ENCODE measurements at regions not wholly inside any gene's neighbourhood (a gene's known extent, or its start where the extent isn't known, plus 50 kb on each side); places are given as distances from the start of the nearest gene placed in this dataset.
"Not testable (repeated sequence)": the region's sequence is repeated elsewhere in the genome, so short reads cannot be mapped to it uniquely, and the experiment has no call there.

GRCh38 chr20:23299673-23300050 is 50.9 kb upstream of the NXT1 start:
- no peak for DNase-seq (ENCODE audit: extremely low read depth in 1 of 2, low read depth in 1 of 2)

- DNase-seq (ENCODE audit: extremely low read depth in 1 of 2, low read depth in 1 of 2) = no peak
Measured at GRCh38 chr20:23298926-23299672, 51.5 kb upstream of the NXT1 start.

GRCh38 chr20:23298155-23298554 is 52.4 kb upstream of the NXT1 start:
- DNase-seq (ENCODE audit: extremely low read depth in 1 of 2, low read depth in 1 of 2) = no peak

GRCh38 chr20:23296841-23297701 is 53.5 kb upstream of the NXT1 start:
- no peak for DNase-seq (ENCODE audit: extremely low read depth in 1 of 2, low read depth in 1 of 2)

- no peak for DNase-seq (ENCODE audit: extremely low read depth in 1 of 2, low read depth in 1 of 2)
Measured at GRCh38 chr20:23295934-23296333, 54.7 kb upstream of the NXT1 start.

GRCh38 chr20:23294671-23295070 is 55.9 kb upstream of the NXT1 start:
- no peak for DNase-seq (ENCODE audit: extremely low read depth in 1 of 2, low read depth in 1 of 2)

- no peak for DNase-seq (ENCODE audit: extremely low read depth in 1 of 2, low read depth in 1 of 2)
Measured at GRCh38 chr20:23294166-23294565, 56.4 kb upstream of the NXT1 start.

GRCh38 chr20:23293689-23294088 is 56.9 kb upstream of the NXT1 start:
- DNase-seq (ENCODE audit: extremely low read depth in 1 of 2, low read depth in 1 of 2) = no peak

GRCh38 chr20:23292311-23292710 is 58.3 kb upstream of the NXT1 start:
- DNase-seq (ENCODE audit: extremely low read depth in 1 of 2, low read depth in 1 of 2) = not testable (repeated sequence)

GRCh38 chr20:23291575-23292240 is 58.9 kb upstream of the NXT1 start:
- DNase-seq (ENCODE audit: extremely low read depth in 1 of 2, low read depth in 1 of 2) = no peak

GRCh38 chr20:23290761-23291574 is 59.6 kb upstream of the NXT1 start:
- DNase-seq (ENCODE audit: extremely low read depth in 1 of 2, low read depth in 1 of 2) = no peak

- DNase-seq (ENCODE audit: extremely low read depth in 1 of 2, low read depth in 1 of 2) = no peak
Measured at GRCh38 chr20:23289724-23290395, 60.7 kb upstream of the NXT1 start.

- no peak for DNase-seq (ENCODE audit: extremely low read depth in 1 of 2, low read depth in 1 of 2)
Measured at GRCh38 chr20:23289249-23289648, 61.3 kb upstream of the NXT1 start.

GRCh38 chr20:23287354-23288190 is 63.0 kb upstream of the NXT1 start:
- no peak for DNase-seq (ENCODE audit: extremely low read depth in 1 of 2, low read depth in 1 of 2)

- DNase-seq (ENCODE audit: extremely low read depth in 1 of 2, low read depth in 1 of 2) = no peak
Measured at GRCh38 chr20:23286346-23286745, 64.2 kb upstream of the NXT1 start.

- DNase-seq (ENCODE audit: extremely low read depth in 1 of 2, low read depth in 1 of 2) = no peak
Measured at GRCh38 chr20:23285536-23285935, 65.1 kb upstream of the NXT1 start.

GRCh38 chr20:23284009-23284408 is 66.6 kb upstream of the NXT1 start:
- no peak for DNase-seq (ENCODE audit: extremely low read depth in 1 of 2, low read depth in 1 of 2)

- DNase-seq (ENCODE audit: extremely low read depth in 1 of 2, low read depth in 1 of 2) = no peak
Measured at GRCh38 chr20:23283096-23283850, 67.3 kb upstream of the NXT1 start.

GRCh38 chr20:23282546-23282945 is 68.0 kb upstream of the NXT1 start:
- no peak for DNase-seq (ENCODE audit: extremely low read depth in 1 of 2, low read depth in 1 of 2)
